ENCODE measurements at regions not wholly inside any gene's neighbourhood (a gene's known extent, or its start where the extent isn't known, plus 50 kb on each side); places are given as distances from the start of the nearest gene placed in this dataset.

DNA sequence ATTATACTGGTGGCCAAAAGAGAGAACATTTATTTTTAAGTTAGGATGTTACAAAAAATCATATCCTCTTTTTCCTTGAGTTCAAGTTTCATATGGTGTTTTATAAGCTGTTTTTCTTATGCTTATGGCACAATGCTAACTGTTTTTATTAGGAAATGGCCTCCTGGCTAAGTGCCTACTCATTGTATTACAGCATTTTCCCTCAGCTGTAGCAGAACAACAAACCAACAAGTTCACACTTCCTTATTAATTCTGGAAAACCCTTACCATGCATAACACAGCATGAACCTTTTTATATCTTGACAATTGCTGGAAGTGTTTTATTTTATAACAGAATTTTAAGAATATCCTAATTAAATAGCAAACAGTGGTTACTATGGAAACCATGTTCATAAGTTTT lies 165.8 kb downstream of the GASK1B start:
- no peak for DNase-seq

DNA sequence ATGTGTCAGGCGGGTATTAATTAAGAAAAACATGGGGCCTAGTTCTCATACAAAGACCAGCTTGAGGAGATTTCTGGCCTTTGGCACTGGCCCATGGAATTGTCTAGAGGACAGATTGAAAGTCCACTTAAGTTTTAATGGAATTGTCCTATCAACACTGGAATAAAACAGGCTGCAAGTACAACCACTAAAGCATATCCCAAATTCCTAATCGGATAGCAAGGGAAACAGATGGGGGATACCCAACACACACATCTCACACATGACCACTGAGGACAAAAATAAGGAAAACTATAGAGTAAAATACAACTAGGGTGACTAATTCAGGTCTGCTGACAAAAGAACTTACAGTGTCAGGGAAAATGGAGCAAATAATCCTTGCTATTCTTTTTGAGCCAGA lies 167.8 kb downstream of the GASK1B start:
- no peak for DNase-seq

DNA sequence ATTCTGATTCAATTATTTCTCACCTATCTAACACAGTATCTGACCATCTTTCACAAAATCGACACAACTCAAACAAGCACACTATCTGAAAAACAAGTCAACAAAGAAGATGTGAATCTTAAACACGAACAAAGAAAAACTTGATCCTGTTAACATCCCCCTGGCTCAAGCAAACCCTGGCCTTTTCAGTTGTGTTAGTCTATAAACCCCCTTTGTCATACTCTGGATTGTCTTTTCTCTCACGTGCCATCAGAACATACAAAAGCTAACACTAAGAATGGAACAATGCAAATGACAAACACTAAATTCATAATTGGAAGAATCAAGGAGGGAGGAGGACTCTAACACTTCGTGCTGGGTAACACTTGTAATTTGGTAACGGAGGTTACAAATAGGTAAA lies 168.7 kb downstream of the GASK1B start:
- no peak for DNase-seq

DNA sequence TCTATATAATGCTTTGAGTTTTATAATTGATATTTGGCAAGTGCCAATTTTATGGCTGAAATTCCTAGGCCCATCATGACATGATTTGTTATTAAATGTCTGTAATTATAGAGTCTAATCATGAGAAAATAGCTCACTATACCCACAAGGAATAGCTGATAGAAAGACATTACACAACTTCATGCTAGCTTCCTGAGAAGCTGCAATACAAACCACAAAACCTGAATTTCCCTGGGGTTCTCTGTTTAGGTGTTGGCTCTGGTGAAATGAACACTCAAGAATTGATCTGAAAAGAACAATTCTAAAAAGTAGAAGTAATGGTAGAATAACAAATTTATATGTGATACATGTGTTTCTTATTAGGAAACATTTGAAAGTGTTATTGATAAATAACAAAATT lies 169.6 kb downstream of the GASK1B start:
- no peak for DNase-seq

DNA sequence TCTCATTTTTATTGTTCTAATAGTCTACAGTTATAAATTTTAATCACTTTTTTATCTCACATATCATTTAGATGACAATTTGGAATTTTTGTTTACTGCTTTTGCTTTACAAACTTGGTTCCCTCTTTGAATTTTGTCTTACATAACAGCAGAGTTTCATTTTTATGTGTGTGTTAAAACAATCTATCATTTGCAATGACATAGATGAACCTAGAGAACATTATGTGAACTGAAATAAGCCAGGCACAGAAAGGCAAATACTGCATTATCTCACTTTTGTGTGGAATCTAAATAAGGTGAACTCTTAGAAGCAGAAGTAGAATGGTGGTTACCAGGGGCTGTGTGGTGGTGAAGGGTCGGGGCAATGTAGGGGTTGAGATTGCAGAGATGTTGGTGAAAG lies 170.7 kb downstream of the GASK1B start:
- DNase-seq: no peak

DNA sequence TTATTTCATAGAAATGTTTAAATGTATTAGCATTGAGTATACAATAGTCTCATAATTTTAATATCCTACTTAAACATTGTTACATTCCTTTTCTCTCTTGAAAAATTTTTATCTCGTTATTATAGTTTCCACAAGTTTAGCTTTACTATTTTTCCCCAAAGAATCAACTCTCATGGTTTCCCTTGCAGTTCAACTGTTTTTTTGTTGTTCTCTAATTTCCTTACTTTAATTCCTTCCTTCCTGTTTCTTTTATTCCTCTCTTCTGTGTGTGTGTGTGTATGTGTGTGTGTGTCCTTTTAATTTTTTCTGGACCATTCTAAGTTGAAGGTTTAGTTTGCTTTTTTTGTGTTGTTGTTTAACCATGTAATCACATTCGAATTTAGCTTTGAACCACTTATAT lies 171.1 kb downstream of the GASK1B start:
- no peak for DNase-seq

DNA sequence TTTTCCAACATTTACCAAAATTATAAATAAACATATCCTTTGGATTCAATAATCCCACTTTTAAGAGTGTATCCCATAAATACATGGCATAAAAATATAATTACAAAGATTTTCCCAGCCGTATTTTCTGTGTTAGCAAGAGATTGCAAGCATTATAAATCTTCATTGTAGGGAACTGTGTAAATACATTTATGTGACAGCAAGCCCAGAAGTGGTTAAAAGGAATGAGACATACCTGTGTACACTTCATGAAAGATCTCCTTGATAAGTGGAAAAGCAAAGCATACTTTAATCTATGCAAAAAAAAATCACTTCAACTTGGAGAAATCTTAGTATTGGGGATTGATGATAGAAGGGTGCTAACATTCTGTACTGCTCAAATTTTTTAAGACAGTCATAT lies 173.1 kb downstream of the GASK1B start:
- DNase-seq: no peak

DNA sequence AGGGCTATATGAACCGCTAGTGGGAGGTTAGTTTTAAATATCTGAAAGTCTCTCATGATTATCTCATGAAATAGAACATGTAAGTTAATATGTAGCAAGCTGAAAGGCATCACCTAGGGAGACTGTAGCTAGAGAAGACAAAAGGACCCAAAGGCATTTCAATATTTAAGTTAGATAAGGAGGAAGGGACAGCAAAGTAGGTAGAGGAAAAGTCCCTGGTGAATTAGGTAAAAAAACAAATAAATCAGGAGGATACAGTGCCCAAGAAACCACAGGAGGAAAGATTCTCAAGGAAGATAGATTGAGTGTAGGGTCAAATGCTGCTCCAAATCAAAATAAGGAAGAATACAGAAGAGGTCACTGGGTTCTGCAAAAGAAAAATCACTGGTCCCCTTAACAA lies 175.5 kb downstream of the GASK1B start:
- no peak for DNase-seq

DNA sequence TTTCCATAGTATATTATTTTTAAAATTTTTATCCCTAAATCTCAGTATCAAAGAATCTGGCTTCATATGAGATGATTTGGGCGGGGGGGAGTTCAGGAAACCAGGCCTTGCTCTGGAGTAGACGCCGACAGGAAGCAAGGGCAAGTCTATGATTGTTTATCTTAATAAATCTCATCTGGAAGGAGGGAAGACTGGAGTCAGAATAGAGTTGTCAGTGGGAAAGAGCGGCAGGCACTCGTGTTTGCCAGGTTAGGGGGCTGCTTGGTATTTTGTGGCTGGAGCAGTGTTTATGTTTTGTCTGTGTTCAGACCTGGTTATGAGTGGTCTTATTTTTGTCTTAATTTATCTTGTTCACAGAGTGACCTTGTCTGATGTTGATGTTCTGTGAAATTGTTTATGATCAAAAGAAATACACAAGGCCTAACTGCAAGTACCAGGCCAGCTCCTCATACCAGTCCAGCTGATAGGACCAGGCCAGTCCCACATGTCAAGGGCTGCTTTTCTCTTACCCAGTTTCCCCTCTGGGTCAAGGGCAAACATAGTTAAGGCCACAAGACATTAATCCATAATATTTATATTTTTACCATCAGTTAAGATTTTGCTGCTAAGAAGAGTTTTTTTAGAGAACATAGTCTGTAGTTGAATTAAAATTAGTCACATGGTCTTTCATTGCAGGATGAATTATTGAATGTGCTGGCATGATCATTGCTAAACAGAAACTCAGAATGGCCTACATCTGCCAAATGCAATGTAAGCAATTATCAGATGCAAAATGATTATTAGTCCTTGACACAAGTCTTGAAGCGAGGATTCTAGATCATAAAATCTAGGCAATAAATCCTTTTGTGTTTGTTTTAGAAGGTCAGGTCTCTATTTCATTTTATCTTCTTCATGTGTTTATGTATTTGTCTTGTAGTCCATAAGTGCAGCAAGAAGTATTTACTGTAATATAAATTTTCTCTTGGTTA lies 176.5 kb downstream of the GASK1B start:
- DNase-seq: no peak

DNA sequence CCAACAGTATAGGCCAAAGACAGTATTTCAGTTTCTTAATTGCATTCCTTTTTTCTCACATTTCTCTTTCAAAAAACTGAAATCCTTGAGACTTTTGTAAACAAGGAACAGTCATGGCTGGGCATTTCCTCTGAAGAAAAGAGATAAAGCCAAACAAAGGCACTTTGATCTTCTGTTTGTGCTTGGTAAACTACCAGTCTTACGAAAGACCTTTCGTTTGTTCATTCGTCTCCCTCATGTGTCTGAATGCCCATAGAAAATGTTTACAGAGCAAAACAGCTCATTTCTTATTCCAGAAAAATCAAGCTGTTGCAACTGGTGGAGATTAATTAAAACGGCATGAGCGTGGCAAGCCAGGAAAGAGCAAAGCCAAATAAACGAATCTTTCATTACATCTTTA lies 178.0 kb downstream of the GASK1B start:
- no peak for DNase-seq

DNA sequence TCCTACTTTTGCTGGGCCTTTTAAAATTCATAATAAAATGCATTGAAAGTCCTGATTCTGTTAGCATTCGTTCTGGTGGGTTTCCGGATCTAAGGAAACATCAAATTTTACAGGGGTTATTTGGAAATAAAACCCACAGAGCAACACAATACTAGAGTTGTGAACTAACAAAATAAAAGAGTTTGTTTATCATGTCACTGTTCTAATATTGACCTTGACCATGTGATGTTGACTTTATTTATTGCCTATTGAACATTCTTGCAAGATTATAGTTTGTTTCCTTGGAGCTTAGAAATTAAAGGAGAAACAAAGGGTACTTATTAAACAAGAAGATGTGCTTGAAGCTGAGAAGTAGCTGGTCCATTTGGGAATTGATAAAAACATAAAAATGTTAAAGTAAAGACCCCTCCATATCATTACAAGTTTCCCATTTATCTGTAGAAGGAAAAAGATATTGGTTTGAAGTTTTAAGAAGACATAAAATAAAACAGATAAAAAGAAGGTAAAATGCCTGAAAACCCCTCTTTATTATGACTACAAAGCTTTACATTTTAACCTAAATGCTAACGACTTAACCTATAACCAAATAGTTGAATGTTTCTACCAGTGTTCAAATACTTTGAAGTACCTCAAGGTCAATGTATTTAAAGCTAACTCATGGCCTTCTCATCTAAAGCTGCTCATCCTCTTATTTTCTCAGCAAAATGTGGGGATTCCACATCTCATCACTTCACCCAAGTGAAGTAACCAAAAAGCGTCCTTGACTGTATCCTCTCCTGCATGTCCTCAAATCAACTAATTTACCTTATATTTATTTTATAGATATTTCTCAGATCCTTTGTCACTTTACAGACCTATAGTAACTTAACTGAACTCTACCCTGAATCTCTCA lies 179.6 kb downstream of the GASK1B start:
- DNase-seq: no peak

DNA sequence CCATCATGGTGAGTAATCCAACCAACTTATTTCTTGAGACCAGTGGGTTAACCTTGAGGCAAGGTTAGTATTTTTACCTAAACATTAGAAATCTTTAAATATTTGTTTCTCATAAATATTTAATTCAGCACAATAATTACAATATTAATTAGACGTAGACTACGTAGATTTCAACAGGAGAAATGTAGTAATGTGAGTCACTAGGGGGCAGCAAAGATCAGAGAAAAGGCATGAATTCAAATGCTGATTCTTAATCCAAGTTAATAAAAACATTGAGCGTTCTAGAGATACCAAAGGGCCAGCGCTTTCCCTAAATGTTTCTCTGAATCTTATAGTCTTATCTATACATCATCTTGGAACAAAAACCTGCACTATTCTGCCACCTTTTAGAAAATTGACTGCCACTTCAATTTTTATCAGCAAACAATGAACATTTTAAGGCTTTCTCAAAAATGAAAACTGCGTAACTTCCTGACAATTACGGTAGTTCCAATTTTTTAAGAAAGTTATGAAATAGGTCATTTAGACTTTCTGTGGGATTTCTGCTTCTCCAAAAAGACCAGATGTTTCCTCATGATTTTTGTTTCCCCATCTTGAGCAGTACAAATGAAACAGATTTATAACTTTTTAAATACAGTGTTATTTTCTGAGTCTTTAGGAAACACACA lies 180.7 kb downstream of the GASK1B start:
- DNase-seq: peak in 2 of 6 experiments; percentile 9 to 32

DNA sequence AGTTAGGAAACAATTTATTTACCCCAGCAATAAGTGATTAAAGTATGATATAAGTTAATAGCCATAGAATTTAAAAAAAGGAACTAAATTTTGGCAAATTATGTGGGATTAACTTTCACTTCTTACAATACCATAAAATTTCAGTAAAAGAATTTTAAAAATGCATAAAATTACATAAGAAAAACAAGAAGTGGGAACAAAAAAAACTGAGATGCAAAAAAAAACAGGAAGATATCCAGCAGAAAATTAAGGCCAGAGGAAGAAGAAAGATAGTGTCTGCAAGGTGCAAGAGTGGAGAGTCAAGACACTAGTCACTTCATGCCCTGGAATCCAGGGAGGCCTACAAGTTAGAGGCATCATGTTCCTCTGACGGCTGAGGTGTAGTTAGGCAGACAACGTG lies 184.2 kb downstream of the GASK1B start:
- DNase-seq: no peak

DNA sequence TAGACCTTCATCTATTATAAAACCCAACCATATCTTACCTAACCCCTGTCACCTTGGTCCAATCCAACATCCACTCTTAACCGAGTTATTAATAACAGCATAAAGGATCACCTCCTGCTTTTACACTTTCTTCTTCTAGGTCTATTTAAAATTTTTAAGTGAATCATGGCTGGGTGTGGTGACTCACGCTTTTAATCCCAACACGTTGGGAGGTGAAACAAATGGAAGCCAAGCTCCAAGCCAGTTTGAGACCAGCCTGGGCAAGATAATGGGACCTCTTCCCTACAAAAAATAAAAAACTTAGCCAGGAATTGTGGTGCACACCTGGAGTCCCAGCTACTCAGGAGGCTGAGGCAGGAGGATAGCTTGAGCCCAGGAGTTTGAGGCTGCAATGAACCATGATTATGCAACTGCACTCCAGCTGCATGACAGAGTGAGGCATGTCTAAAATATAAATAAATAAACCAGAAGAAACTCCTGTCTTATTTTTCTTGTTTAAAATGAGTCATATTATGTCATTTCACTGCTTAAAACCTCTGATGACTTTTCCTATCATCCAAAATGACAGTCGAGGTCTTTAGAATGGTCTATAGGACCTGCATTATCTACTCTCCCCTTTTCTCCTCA lies 188.4 kb downstream of the GASK1B start:
- no peak for DNase-seq

DNA sequence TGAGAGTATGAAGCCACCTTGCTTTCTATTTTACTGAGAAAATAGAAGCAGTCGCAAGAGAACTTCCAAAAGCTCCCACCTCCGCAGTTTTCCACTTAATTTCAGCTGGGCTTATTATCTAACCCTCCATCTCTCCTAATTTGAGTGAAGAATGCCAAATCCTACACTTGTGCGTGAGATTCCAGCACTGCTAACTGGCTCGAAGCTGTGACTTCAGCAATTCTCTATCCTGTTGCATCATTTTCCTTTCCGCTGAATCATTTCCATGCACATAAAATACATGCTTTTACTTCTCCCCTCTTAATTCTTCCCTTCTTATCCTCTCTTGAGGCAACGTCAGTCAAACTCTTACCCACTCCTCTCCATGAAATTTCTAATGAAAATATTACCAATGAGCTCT lies 189.5 kb downstream of the GASK1B start:
- DNase-seq: no peak

DNA sequence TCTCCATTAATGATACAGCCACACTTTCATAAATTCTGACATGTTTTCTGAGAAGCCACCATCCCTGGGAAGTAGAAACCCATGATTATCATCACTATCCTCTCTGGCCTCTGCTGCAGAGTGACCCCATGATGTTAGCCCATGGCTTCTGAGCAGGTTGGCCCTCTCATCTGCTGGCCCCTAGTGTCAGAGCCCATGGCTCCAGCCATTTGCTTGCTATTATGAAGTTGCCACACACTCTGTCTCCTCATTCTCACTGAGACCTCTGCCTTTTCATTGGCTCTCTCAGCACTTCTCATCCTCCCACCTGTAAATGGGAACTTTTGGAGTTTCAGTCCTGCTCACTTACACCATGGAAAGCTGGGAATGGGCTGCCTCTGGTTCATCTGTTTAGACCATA lies 192.7 kb downstream of the GASK1B start:
- no peak for DNase-seq

DNA sequence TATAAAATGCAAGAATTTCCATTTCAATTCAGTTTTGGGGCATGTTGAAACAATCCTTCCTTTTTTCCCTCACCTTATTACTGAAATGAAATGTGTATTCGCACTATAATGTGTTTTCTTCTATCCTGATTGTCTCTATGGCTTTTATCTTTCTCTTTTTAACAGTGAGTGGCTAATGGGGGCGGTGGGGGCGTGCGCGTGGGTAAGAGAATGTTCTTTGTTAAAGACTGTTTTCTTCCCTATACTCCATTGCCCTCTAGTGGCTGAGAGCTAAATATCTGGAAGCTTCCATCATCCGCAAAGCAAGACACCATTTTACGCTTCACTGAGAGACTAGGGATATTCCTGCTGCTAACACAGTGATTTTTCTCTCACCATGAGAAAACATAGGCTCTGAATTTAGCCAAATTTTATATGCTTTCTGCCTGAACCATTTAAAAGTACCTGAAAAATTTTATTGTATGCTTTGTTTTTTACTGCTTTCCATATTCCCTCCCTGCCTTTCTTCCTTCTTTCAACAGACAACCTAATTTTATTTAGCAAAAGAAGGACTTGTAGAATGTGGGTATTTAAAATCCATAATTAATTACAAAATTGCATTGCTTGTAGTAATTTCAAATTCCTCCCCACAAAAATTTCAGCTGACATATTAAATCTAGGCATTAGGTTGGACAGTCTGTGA lies 194.0 kb downstream of the GASK1B start:
- peak in 3 of 6 experiments; percentile 1 to 21 (median 2) for DNase-seq

DNA sequence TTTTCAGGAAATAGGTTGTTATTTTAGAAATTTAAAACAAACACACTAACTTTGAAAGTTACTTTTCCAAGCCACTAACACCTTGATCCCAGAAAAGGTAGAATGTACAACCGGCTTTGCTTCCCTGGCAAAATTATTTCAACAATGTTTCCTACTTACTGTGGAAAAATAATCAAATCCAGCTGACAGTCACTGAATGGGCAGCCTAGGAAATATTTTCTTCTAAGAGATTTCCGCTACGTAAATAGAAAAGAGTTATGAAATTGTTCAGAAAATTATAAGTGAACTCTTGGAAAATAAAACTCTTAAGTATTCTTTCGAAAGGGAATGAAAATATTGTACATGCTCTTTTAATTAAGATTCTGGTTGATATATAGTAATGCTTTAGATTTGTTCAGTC lies 195.7 kb downstream of the GASK1B start:
- no peak for DNase-seq

DNA sequence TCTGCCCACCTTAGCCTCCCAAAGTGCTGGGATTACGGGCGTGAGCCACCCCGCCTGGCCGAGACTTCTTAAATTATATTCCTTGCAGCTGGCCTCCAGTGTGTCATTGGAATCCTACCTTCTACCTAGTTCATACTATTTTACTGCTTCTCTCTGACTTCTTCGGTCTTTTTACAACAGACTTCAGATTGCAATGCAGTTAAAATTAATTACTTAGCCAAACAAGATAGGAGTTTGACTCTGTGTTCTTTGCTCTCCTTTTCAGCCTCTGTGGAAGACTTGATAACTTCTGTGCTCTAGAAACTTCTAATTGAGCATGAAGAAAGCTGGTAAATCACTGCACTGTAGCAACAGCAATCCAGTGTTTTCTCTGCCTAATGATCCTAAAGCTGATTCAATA lies 199.5 kb downstream of the GASK1B start:
- DNase-seq: no peak

DNA sequence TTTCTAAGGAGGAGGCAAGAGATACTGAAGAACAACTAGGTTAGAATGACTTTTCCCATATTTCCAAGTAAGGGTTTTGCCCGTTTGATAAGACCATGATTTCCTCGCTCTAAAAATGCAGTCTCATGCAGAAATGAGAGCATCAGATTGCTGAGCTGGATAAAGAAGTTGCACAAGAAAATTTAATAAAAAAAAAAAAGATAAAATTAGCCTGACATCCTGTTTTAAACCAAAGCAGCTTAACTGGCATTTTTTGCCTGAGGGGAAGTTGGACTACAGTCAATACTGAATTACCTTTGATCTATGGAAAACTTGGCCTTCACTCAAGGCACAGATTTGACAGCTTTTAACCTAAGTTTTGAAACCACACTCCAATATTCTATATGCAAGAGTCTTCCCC lies 208.4 kb downstream of the GASK1B start:
- no peak for DNase-seq

DNA sequence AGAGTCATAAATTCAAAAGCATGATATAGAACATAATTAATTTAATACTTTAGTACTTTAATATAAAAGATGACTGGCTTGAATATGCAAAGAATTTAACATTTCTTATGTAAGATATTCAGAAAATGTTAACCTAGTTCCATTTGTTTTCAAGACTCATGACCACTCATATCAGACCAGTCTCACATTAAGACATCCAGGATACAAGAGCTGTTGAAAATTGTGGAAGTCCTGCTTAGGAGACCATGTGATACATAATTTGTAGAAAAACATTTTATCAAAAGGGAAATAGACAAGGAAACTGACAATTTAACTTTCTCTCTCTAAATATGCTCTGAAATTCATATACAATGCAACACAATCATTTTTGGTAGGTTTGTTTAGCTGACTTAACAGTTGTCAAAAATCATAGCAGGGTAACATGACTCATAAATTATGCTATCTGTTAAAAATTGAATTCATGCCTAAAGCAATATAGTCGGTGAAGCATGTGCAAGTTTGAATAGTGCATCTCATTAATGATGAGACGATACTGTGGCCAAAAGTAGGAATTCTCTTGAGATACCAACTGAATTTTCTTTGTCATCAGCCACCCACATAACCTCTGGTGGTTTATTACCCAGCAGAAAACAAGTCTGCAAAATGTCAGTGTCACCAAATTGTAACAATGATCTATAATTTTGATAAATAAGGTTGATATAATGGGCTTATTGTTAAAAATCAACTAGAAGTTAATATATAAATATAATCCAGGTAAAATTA lies 211.4 kb downstream of the GASK1B start:
- no peak for DNase-seq

Data from stimulated activated naive CD4-positive, alpha-beta T cell (primary cell).